Fibroblast of skin of left quadriceps (primary cell): ENCODE measurements at regions not wholly inside any gene's neighbourhood (a gene's known extent, or its start where the extent isn't known, plus 50 kb on each side); places are given as distances from the start of the nearest gene placed in this dataset.
"Not testable (repeated sequence)": the region's sequence is repeated elsewhere in the genome, so short reads cannot be mapped to it uniquely, and the experiment has no call there.

ENCODE experiments used
- DNase-seq, 2 experiments: peaks; one replicate each; pipeline ENCODE4 v3.0.0-alpha.2; 2013; ENCODE audit warnings: low read depth in 2 of 2

GRCh38 chr1:29577512-29577911 is 341.2 kb downstream of the PTPRU start:
- no peak for DNase-seq

GRCh38 chr1:29576510-29576909 is 340.2 kb downstream of the PTPRU start:
- no peak for DNase-seq

- peak; percentile 2 to 7 for DNase-seq
These were observed 339.5 kb downstream of the PTPRU start for GRCh38 chr1:29575826-29576225.

GRCh38 chr1:29575277-29575676 is 339.0 kb downstream of the PTPRU start:
- no peak for DNase-seq

- no peak for DNase-seq
These were observed 338.5 kb downstream of the PTPRU start for GRCh38 chr1:29574871-29575270.

GRCh38 chr1:29569971-29570634 is 333.8 kb downstream of the PTPRU start:
- peak; percentile 12 to 17 for DNase-seq

GRCh38 chr1:29567257-29567656 is 330.9 kb downstream of the PTPRU start:
- no peak for DNase-seq

GRCh38 chr1:29565490-29565889 is 329.2 kb downstream of the PTPRU start:
- no peak for DNase-seq

- DNase-seq = no peak
These were observed 327.2 kb downstream of the PTPRU start for GRCh38 chr1:29563571-29563970.

GRCh38 chr1:29563092-29563491 is 326.8 kb downstream of the PTPRU start:
- no peak for DNase-seq

GRCh38 chr1:29559056-29559455 is 322.7 kb downstream of the PTPRU start:
- DNase-seq = no peak

GRCh38 chr1:29557701-29558600 is 321.6 kb downstream of the PTPRU start:
- DNase-seq = no peak

- DNase-seq = no peak
These were observed 320.7 kb downstream of the PTPRU start for GRCh38 chr1:29557066-29557465.

- DNase-seq = no peak
These were observed 320.3 kb downstream of the PTPRU start for GRCh38 chr1:29556657-29557056.

GRCh38 chr1:29555043-29555620 is 318.8 kb downstream of the PTPRU start:
- no peak for DNase-seq

GRCh38 chr1:29554208-29554778 is 318.0 kb downstream of the PTPRU start:
- no peak for DNase-seq

- DNase-seq = no peak
These were observed 315.0 kb downstream of the PTPRU start for GRCh38 chr1:29551123-29551936.

- no peak for DNase-seq
These were observed 314.0 kb downstream of the PTPRU start for GRCh38 chr1:29550119-29550841.

GRCh38 chr1:29549728-29550118 is 313.4 kb downstream of the PTPRU start:
- DNase-seq = not testable (repeated sequence)

- no peak for DNase-seq
These were observed 312.7 kb downstream of the PTPRU start for GRCh38 chr1:29549001-29549400.

GRCh38 chr1:29548091-29548490 is 311.8 kb downstream of the PTPRU start:
- DNase-seq = no peak
